T-helper 17 cell (primary cell): ENCODE measurements at regions not wholly inside any gene's neighbourhood (a gene's known extent, or its start where the extent isn't known, plus 50 kb on each side); places are given as distances from the start of the nearest gene placed in this dataset.

ENCODE experiments used
- ATAC-seq: fragments of 150-1000 bp; cut with Tn5 transposase; 2 replicates; pipeline ENCODE4 v1.10.0; 2021; ENCODE audit warnings: mild to moderate bottlenecking, moderate library complexity
- DNase-seq, 3 donors: peaks; one replicate each; pipeline versions ENCODE4 v3.0.0 to v3.0.0-alpha.2; 2020 to 2021
- H3K9me3 ChIP-seq: one replicate; pipeline ENCODE4 v1.7.0; 2013; ENCODE audit warnings: low read length, mild to moderate bottlenecking; ENCODE audit not compliant: control insufficient read depth, poor library complexity, severe bottlenecking
- H3K27ac Mint-ChIP-seq: one replicate; pipeline ENCODE4 v1.8.0; 2022; ENCODE audit warnings: mild to moderate bottlenecking, moderate library complexity, mixed read lengths
- H3K27me3 Mint-ChIP-seq: one replicate; pipeline ENCODE4 v1.8.0; 2022; ENCODE audit warnings: mixed read lengths
- H3K36me3 Mint-ChIP-seq: one replicate; pipeline ENCODE4 v1.8.0; 2022; ENCODE audit warnings: low read depth, mixed read lengths
- H3K4me1 Mint-ChIP-seq: one replicate; pipeline ENCODE4 v1.8.0; 2022; ENCODE audit warnings: mild to moderate bottlenecking, mixed read lengths
- H3K4me3 Mint-ChIP-seq: one replicate; pipeline ENCODE4 v1.8.0; 2022; ENCODE audit warnings: mild to moderate bottlenecking, moderate library complexity, mixed read lengths

DNA sequence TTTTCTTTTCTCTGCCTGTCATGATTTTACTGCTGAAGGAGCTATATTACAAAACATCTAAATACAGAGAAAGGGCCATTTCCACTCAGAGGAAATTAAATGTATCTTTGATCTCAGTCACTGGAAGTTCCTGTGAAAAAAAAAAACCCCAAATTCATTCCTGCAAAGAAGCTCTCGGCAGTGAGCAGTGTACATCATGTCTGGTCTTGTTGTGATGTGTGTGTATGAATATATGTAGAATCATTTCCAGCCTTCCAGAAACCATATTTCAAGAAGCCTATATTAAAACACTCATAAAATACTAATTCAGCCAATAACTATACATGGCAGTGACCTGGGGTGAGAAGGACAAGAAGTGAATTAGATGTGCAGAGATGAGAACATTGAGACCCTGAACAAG lies 393.2 kb upstream of the TENM4 start:
- Mint-ChIP-seq H3K4me3 (no peak overlapping the region), H3K4me1 (no peaks in the 10 kb centered on the region), H3K27me3 (no peaks in the 10 kb centered on the region), H3K36me3 (no peaks in the 10 kb centered on the region), H3K27ac (no peak overlapping the region)
- no peak for DNase-seq
- no peaks in the 10 kb centered on the region for H3K9me3 ChIP-seq
- no peak for ATAC-seq

DNA sequence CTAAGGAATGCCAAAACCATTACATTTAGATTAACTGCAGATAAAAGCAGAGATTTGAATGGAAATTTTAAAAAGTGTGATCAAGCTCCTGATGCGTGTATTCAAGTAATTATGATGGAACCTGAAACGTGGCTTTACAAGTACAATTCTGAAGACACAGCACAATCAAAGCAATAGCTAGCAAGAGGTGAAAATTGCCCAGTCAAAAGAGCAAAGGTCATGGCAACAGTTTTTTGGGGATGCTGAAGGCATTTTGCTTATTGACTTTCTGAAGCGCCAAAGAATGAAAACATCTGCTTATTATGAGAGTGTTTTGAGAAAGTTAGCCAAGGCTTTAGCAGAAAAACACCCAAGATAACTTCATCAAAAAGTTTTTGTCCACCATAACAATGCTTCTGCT lies 389.6 kb upstream of the TENM4 start:
- H3K4me3 Mint-ChIP-seq, result no peak overlapping the region
- H3K27me3 Mint-ChIP-seq, result no peaks in the 10 kb centered on the region
- ATAC-seq (no peak), DNase-seq (no peak)
- no peaks in the 10 kb centered on the region for H3K9me3 ChIP-seq
- H3K27ac Mint-ChIP-seq, result no peak overlapping the region
- H3K4me1 Mint-ChIP-seq, result no peaks in the 10 kb centered on the region
- H3K36me3 Mint-ChIP-seq, result no peaks in the 10 kb centered on the region

DNA sequence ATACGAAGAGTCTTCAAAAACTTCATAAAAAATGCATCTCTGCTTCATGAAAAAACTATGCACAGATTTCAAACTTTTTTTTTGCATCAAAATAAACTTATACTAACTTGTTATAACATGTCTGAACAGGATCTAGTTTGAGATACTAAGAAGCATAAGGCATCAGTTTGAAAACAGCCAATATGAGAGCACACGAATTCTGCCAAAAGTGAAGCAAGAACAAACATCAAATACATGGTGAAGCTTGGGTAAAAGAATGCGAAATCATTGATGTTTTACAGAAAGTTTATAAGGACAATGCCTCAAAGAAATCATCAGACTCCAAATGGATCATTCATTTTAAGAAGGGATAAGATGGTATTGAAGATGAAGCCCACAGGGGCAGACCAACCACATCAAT lies 389.1 kb upstream of the TENM4 start:
- Mint-ChIP-seq H3K27me3 (no peaks in the 10 kb centered on the region), H3K4me3 (no peak overlapping the region), H3K36me3 (no peaks in the 10 kb centered on the region), H3K27ac (no peak overlapping the region), H3K4me1 (no peaks in the 10 kb centered on the region)
- DNase-seq (no peak), ATAC-seq (no peak)
- no peaks in the 10 kb centered on the region for H3K9me3 ChIP-seq

DNA sequence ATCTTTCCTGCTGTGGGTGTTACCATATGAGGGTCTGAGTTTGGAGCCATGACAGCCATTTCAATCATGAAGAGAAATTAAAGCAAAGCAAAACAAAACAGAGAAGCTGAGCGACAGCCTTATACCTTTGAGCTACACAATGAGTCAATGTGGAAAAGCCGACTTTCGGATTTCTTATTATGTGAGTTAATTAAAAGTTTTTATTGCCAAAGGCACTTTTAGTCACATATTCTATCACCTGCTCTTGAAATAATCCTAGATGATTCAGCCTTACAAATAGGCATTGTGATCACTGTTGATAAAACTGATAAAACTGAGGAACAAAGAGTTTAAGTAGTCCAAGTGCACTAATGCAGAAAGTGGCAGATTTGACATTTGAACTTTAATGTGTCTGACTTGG lies 381.9 kb upstream of the TENM4 start:
- Mint-ChIP-seq H3K27ac (no peak overlapping the region), H3K4me1 (no peaks in the 10 kb centered on the region), H3K36me3 (no peaks in the 10 kb centered on the region), H3K4me3 (no peak overlapping the region), H3K27me3 (no peaks in the 10 kb centered on the region)
- H3K9me3 ChIP-seq, result no peaks in the 10 kb centered on the region
- DNase-seq (no peak), ATAC-seq (no peak)

- DNase-seq (no peak), ATAC-seq (no peak)
- Mint-ChIP-seq H3K4me1 (no peaks in the 10 kb centered on the region), H3K27me3 (no peaks in the 10 kb centered on the region), H3K27ac (no peak overlapping the region), H3K4me3 (no peak overlapping the region), H3K36me3 (no peaks in the 10 kb centered on the region)
- no peaks in the 10 kb centered on the region for H3K9me3 ChIP-seq
These were observed 372.7 kb upstream of the TENM4 start for GRCh38 chr11:79813551-79813950.

- ATAC-seq (no peak), DNase-seq (no peak)
- no peaks in the 10 kb centered on the region for H3K27me3 Mint-ChIP-seq
- H3K27ac Mint-ChIP-seq, result no peak overlapping the region
- H3K4me3 Mint-ChIP-seq, result no peak overlapping the region
- no peaks in the 10 kb centered on the region for H3K9me3 ChIP-seq
- no peaks in the 10 kb centered on the region for H3K36me3 Mint-ChIP-seq
- H3K4me1 Mint-ChIP-seq, result no peaks in the 10 kb centered on the region
These were observed 368.7 kb upstream of the TENM4 start for GRCh38 chr11:79809487-79809886.

DNA sequence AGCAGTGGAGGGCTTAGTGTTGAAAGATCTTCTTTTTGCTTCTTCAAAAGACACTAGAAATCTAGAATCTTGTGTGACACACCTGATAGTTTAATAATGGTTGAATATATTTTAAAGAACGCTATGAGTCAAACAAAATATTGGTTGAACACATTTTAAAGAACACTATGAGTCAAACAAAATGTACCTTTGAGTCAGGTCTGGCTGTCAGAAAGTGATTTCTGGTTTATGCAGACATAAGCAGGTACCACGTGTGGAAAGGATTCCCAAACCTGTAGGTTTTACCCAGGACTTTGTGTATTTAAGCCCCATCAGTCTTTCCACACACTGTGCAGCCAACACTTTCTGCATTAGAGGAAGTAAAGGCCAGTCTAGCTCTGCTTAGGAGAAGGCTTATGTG lies 366.7 kb upstream of the TENM4 start:
- ATAC-seq, result no peak

DNA sequence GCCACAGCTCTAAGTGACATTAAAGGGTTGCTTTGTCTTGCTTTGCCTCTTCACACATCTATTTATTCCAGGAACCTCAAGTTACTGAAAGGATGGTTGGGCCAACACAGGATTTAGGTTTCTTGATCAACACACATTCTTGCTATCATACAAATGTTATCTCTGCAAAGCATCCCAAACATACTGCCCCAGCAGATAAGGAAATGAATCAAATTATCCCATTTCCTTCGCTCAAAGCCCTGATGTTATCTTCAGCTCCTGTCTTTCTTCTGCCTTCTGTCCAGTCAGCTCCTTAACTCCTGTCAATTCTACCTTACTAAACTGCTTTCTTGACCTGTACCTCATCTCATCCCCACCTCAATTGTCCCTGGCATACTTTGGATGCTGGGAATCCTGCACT lies 355.9 kb upstream of the TENM4 start:
- Mint-ChIP-seq H3K4me1 (no peaks in the 10 kb centered on the region), H3K4me3 (no peak overlapping the region), H3K27me3 (no peaks in the 10 kb centered on the region), H3K36me3 (no peaks in the 10 kb centered on the region), H3K27ac (no peak overlapping the region)
- no peak for ATAC-seq
- no peaks in the 10 kb centered on the region for H3K9me3 ChIP-seq
- no peak for DNase-seq

More for the DNA sequence above, 366.7 kb upstream of the TENM4 start:
- Mint-ChIP-seq H3K36me3 (no peaks in the 10 kb centered on the region), H3K27ac (no peak overlapping the region), H3K27me3 (no peaks in the 10 kb centered on the region), H3K4me1 (no peaks in the 10 kb centered on the region), H3K4me3 (no peak overlapping the region)
- no peak for DNase-seq
- no peaks in the 10 kb centered on the region for H3K9me3 ChIP-seq

GRCh38 chr11:79794484-79795393 lies 353.9 kb upstream of the TENM4 start:
- no peaks in the 10 kb centered on the region for H3K4me1 Mint-ChIP-seq
- H3K9me3 ChIP-seq, result no peaks in the 10 kb centered on the region
- no peak overlapping the region for H3K27ac Mint-ChIP-seq
- H3K4me3 Mint-ChIP-seq, result no peak overlapping the region
- no peaks in the 10 kb centered on the region for H3K36me3 Mint-ChIP-seq
- ATAC-seq, result no peak
- DNase-seq, result no peak
- no peaks in the 10 kb centered on the region for H3K27me3 Mint-ChIP-seq

GRCh38 chr11:79794057-79794456 lies 353.2 kb upstream of the TENM4 start:
- H3K36me3 Mint-ChIP-seq, result no peaks in the 10 kb centered on the region
- H3K4me1 Mint-ChIP-seq, result no peaks in the 10 kb centered on the region
- H3K4me3 Mint-ChIP-seq, result no peak overlapping the region
- ATAC-seq (no peak), DNase-seq (no peak)
- no peaks in the 10 kb centered on the region for H3K9me3 ChIP-seq
- no peaks in the 10 kb centered on the region for H3K27me3 Mint-ChIP-seq
- H3K27ac Mint-ChIP-seq, result no peak overlapping the region

GRCh38 chr11:79786961-79787360 lies 346.1 kb upstream of the TENM4 start:
- ATAC-seq (no peak), DNase-seq (no peak)
- Mint-ChIP-seq H3K4me3 (no peak overlapping the region), H3K27ac (no peak overlapping the region), H3K27me3 (no peaks in the 10 kb centered on the region), H3K4me1 (no peaks in the 10 kb centered on the region), H3K36me3 (no peaks in the 10 kb centered on the region)
- no peaks in the 10 kb centered on the region for H3K9me3 ChIP-seq

DNA sequence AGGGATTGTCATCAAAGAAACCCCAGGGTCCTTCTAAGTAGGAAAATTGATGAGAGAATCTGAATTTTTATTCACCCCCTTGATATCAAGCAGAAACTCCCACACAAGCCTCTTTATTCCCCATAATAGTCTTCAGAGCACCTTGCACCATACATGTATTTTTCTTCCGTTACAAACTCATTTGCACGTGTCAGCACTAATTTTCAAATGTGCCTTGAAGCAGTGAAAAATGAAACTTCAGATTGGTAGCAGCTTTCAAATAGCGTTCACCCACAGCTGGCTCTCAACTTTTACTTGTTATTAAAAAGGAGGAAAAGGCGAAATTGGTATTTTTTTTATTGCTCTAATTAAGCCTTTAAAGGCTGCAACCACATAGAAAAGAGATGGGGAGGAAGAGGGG lies 343.0 kb upstream of the TENM4 start:
- Mint-ChIP-seq H3K27ac (no peak overlapping the region), H3K4me1 (no peaks in the 10 kb centered on the region), H3K27me3 (no peaks in the 10 kb centered on the region), H3K4me3 (no peak overlapping the region), H3K36me3 (no peaks in the 10 kb centered on the region)
- no peak for DNase-seq
- ATAC-seq, result no peak
- H3K9me3 ChIP-seq, result no peaks in the 10 kb centered on the region

GRCh38 chr11:79768343-79768742 lies 327.5 kb upstream of the TENM4 start:
- Mint-ChIP-seq H3K4me1 (no peaks in the 10 kb centered on the region), H3K27me3 (no peaks in the 10 kb centered on the region), H3K36me3 (no peaks in the 10 kb centered on the region), H3K4me3 (no peak overlapping the region), H3K27ac (no peak overlapping the region)
- DNase-seq, result no peak
- no peak for ATAC-seq
- no peaks in the 10 kb centered on the region for H3K9me3 ChIP-seq

- H3K27ac Mint-ChIP-seq, result no peak overlapping the region
- H3K27me3 Mint-ChIP-seq, result no peaks in the 10 kb centered on the region
- no peak overlapping the region for H3K4me3 Mint-ChIP-seq
- H3K36me3 Mint-ChIP-seq, result no peaks in the 10 kb centered on the region
- H3K4me1 Mint-ChIP-seq, result no peaks in the 10 kb centered on the region
- DNase-seq (no peak), ATAC-seq (no peak)
- H3K9me3 ChIP-seq, result no peaks in the 10 kb centered on the region
These were observed 321.6 kb upstream of the TENM4 start for GRCh38 chr11:79762279-79762921.
